ENCODE measurements at regions not wholly inside any gene's neighbourhood (a gene's known extent, or its start where the extent isn't known, plus 50 kb on each side); places are given as distances from the start of the nearest gene placed in this dataset.

DNA sequence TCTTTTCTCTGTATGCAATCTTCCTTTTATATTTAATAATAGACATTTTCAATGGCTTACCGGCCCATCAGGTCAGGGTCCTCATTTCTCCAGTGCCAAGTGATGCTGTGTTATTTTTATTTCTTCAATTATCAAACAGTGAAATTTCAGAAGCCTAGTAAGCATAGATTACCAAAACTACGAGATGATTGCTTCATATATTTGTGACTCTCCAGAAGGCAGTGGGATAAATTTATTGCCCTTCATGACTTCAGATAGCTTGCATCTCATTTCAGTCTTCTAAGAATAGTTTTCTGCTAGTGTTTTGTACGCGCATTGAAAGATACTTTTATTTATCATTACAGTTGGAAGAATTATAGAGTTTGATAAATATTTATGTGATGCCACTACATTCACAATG, 139.6 kb downstream of the FAT3 start:
- no peak overlapping the region for H3K27ac ChIP-seq (ENCODE audit: low read depth in 1 of 2, low read length in 2 of 2)
- WGBS = 90% methylated on average over 4 of the region's 4 CpGs
- H3K4me1 ChIP-seq (ENCODE audit: control insufficient read depth in 4 of 4, insufficient read depth in 4 of 4, low read length in 3 of 4) = no peaks in the 10 kb centered on the region
- no peak overlapping the region for H3K4me3 ChIP-seq (ENCODE audit: low read depth in 1 of 3, low read length in 3 of 3)
- no peak for DNase-seq (ENCODE audit: low spot score)
- no peaks in the 10 kb centered on the region for H3K9me3 ChIP-seq (ENCODE audit: control insufficient read depth in 4 of 4, low read length in 3 of 4)
- H3K9ac ChIP-seq (ENCODE audit: low read depth in 1 of 2, low read length in 2 of 2) = no peak overlapping the region
- no peaks in the 10 kb centered on the region for H3K27me3 ChIP-seq (ENCODE audit: control insufficient read depth in 4 of 4, insufficient read depth in 4 of 4, low read length in 3 of 4)
- H3K36me3 ChIP-seq (ENCODE audit: control insufficient read depth in 4 of 4, insufficient read depth in 3 of 4, low read depth in 1 of 4, low read length in 3 of 4) = no peaks in the 10 kb centered on the region
- TF ChIP-seq GABPA (IDR thresholded peaks at IDR 0.05 in 1 of 2, conservative IDR thresholded peaks at IDR 0.05 in 1 of 2) (no peak), FOXA2 (IDR thresholded peaks at IDR 0.05) (no peak), YY1 (IDR thresholded peaks at IDR 0.05) (no peak)
- TF ChIP-seq, protein P1, sequence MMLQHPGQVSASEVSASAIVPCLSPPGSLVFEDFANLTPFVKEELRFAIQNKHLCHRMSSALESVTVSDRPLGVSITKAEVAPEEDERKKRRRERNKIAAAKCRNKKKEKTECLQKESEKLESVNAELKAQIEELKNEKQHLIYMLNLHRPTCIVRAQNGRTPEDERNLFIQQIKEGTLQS (IDR thresholded peaks at IDR 0.05) = no peak
- TF ChIP-seq, protein P2, sequence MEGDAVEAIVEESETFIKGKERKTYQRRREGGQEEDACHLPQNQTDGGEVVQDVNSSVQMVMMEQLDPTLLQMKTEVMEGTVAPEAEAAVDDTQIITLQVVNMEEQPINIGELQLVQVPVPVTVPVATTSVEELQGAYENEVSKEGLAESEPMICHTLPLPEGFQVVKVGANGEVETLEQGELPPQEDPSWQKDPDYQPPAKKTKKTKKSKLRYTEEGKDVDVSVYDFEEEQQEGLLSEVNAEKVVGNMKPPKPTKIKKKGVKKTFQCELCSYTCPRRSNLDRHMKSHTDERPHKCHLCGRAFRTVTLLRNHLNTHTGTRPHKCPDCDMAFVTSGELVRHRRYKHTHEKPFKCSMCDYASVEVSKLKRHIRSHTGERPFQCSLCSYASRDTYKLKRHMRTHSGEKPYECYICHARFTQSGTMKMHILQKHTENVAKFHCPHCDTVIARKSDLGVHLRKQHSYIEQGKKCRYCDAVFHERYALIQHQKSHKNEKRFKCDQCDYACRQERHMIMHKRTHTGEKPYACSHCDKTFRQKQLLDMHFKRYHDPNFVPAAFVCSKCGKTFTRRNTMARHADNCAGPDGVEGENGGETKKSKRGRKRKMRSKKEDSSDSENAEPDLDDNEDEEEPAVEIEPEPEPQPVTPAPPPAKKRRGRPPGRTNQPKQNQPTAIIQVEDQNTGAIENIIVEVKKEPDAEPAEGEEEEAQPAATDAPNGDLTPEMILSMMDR (IDR thresholded peaks at IDR 0.05; ENCODE audit: low read depth, low read length, missing input control) = no peak

DNA sequence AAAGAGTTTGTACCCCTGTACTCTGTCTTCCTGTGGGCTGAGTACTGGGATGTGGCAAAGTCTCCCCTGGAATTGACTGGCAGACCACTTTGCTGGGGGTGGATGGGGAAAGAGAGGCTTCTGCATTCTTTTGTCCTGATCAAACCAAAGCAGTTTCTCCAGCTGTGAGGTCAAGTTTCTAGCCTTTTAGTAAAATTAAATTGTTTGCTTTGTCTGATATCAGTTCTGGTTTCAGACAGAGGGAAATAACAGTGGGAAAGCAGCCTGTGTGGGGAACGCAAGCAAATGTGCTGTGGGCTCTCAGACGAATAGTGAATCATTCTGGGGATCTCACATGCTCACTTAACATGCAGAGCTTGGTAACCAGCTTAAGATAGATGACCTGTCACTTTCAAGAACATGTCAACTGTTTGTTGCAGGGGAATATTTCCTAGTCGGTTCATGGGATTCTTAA, 151.6 kb downstream of the FAT3 start:
- WGBS = 62% methylated on average over 3 of the region's 3 CpGs
- Histone ChIP-seq H3K4me1 (ENCODE audit: control insufficient read depth in 4 of 4, insufficient read depth in 4 of 4, low read length in 3 of 4) (no peaks in the 10 kb centered on the region), H3K27ac (ENCODE audit: low read depth in 1 of 2, low read length in 2 of 2) (no peak overlapping the region), H3K4me3 (ENCODE audit: low read depth in 1 of 3, low read length in 3 of 3) (no peak overlapping the region), H3K9ac (ENCODE audit: low read depth in 1 of 2, low read length in 2 of 2) (no peak overlapping the region), H3K36me3 (ENCODE audit: control insufficient read depth in 4 of 4, insufficient read depth in 3 of 4, low read depth in 1 of 4, low read length in 3 of 4) (no peaks in the 10 kb centered on the region), H3K27me3 (ENCODE audit: control insufficient read depth in 4 of 4, insufficient read depth in 4 of 4, low read length in 3 of 4) (no peaks in the 10 kb centered on the region), H3K9me3 (ENCODE audit: control insufficient read depth in 4 of 4, low read length in 3 of 4) (no peaks in the 10 kb centered on the region)
- no peak for TF ChIP-seq SP1 (IDR thresholded peaks at IDR 0.05)
- TF ChIP-seq EGR1 (IDR thresholded peaks at IDR 0.05; ENCODE audit: low read depth in 2 of 2) = no peak
- no peak for TF ChIP-seq YY1 (IDR thresholded peaks at IDR 0.05)
- TF ChIP-seq FOXA1 (IDR thresholded peaks at IDR 0.05) = no peak
- no peak for TF ChIP-seq TAF1 (conservative IDR thresholded peaks at IDR 0.05)
- TF ChIP-seq HNF4A (conservative IDR thresholded peaks at IDR 0.05) = no peak
- no peak for TF ChIP-seq FOXA2 (IDR thresholded peaks at IDR 0.05)
- TF ChIP-seq, protein P3, sequence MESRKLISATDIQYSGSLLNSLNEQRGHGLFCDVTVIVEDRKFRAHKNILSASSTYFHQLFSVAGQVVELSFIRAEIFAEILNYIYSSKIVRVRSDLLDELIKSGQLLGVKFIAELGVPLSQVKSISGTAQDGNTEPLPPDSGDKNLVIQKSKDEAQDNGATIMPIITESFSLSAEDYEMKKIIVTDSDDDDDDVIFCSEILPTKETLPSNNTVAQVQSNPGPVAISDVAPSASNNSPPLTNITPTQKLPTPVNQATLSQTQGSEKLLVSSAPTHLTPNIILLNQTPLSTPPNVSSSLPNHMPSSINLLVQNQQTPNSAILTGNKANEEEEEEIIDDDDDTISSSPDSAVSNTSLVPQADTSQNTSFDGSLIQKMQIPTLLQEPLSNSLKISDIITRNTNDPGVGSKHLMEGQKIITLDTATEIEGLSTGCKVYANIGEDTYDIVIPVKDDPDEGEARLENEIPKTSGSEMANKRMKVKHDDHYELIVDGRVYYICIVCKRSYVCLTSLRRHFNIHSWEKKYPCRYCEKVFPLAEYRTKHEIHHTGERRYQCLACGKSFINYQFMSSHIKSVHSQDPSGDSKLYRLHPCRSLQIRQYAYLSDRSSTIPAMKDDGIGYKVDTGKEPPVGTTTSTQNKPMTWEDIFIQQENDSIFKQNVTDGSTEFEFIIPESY (IDR thresholded peaks at IDR 0.05) = no peak
- no peak for TF ChIP-seq GABPA (IDR thresholded peaks at IDR 0.05 in 1 of 2, conservative IDR thresholded peaks at IDR 0.05 in 1 of 2)
- no peak for TF ChIP-seq JUND (IDR thresholded peaks at IDR 0.05)
- no peak for DNase-seq (ENCODE audit: low spot score)

DNA sequence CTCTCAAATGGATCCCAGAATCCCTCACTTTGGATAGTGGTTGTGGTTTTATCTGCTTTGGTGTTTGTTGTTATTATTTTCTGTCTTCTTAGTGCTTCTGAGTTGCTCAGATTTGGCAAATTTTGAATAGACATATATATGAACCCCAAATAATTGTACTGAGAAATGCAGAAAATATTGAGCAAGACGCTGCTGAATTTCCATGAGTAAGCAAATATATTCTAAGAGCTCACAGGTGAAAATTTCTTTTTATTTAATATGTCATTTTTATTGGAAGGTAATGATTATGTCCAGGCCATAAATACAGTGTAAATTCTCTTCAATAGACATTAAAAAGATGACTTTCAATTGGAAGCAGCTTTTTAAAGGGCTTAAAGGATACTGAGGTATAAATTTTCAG, 152.1 kb downstream of the FAT3 start:
- H3K4me1 ChIP-seq (ENCODE audit: control insufficient read depth in 4 of 4, insufficient read depth in 4 of 4, low read length in 3 of 4) = no peaks in the 10 kb centered on the region
- no peak for DNase-seq (ENCODE audit: low spot score)
- WGBS = 88% methylated on average over 1 of the region's 1 CpG
- no peaks in the 10 kb centered on the region for H3K27me3 ChIP-seq (ENCODE audit: control insufficient read depth in 4 of 4, insufficient read depth in 4 of 4, low read length in 3 of 4)
- H3K27ac ChIP-seq (ENCODE audit: low read depth in 1 of 2, low read length in 2 of 2) = no peak overlapping the region
- no peaks in the 10 kb centered on the region for H3K9me3 ChIP-seq (ENCODE audit: control insufficient read depth in 4 of 4, low read length in 3 of 4)
- H3K4me3 ChIP-seq (ENCODE audit: low read depth in 1 of 3, low read length in 3 of 3) = no peak overlapping the region
- H3K36me3 ChIP-seq (ENCODE audit: control insufficient read depth in 4 of 4, insufficient read depth in 3 of 4, low read depth in 1 of 4, low read length in 3 of 4) = no peaks in the 10 kb centered on the region
- no peak overlapping the region for H3K9ac ChIP-seq (ENCODE audit: low read depth in 1 of 2, low read length in 2 of 2)
- TF ChIP-seq, protein P1 (IDR thresholded peaks at IDR 0.05) = no peak
- TF ChIP-seq JUND (IDR thresholded peaks at IDR 0.05) (no peak), NR2F2 (IDR thresholded peaks at IDR 0.05) (no peak), HNF4G (IDR thresholded peaks at IDR 0.05) (no peak), EGR1 (IDR thresholded peaks at IDR 0.05; ENCODE audit: low read depth in 2 of 2) (no peak), RXRA (IDR thresholded peaks at IDR 0.05) (no peak), SP1 (IDR thresholded peaks at IDR 0.05) (no peak), RAD21 (IDR thresholded peaks at IDR 0.05) (no peak), YY1 (IDR thresholded peaks at IDR 0.05) (no peak), FOXA1 (IDR thresholded peaks at IDR 0.05) (no peak), GABPA (IDR thresholded peaks at IDR 0.05 in 1 of 2, conservative IDR thresholded peaks at IDR 0.05 in 1 of 2) (no peak), HNF4A (conservative IDR thresholded peaks at IDR 0.05) (no peak), FOXA2 (IDR thresholded peaks at IDR 0.05) (no peak), TAF1 (conservative IDR thresholded peaks at IDR 0.05) (no peak)
- TF ChIP-seq, protein P2 (IDR thresholded peaks at IDR 0.05; ENCODE audit: low read depth, low read length, missing input control) = no peak
- TF ChIP-seq, protein P4, sequence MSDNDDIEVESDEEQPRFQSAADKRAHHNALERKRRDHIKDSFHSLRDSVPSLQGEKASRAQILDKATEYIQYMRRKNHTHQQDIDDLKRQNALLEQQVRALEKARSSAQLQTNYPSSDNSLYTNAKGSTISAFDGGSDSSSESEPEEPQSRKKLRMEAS (IDR thresholded peaks at IDR 0.05) = no peak
- TF ChIP-seq, protein P3 (IDR thresholded peaks at IDR 0.05) = no peak

Data from liver (tissue), 8 donors.